ENCODE measurements at regions not wholly inside any gene's neighbourhood (a gene's known extent, or its start where the extent isn't known, plus 50 kb on each side); places are given as distances from the start of the nearest gene placed in this dataset.
A peak's percentile ranks its signal among the peaks of the same experiment; 100 is the strongest.

- Mint-ChIP-seq H3K4me3 (ENCODE audit: low read depth) (no peak overlapping the region), H3K27ac (no peak overlapping the region), H3K9me3 (ENCODE audit: low read depth) (no peaks in the 10 kb centered on the region), H3K4me1 (ENCODE audit: low read depth) (peaks cover 7% of the 10 kb centered on the region), H3K36me3 (ENCODE audit: insufficient read depth) (no peaks in the 10 kb centered on the region), H3K27me3 (peaks cover 15% of the 10 kb centered on the region)
- TF ChIP-seq CTCF (IDR thresholded peaks at IDR 0.05; ENCODE audit: unreplicated experiment) = no peak
- no peak for DNase-seq (ENCODE audit: low spot score, unreplicated experiment)
Measured at GRCh38 chr7:127486654-127487053, 94.1 kb upstream of the ZNF800 start.

GRCh38 chr7:127485482-127485881 is 93.0 kb upstream of the ZNF800 start:
- no peaks in the 10 kb centered on the region for H3K36me3 Mint-ChIP-seq (ENCODE audit: insufficient read depth)
- no peak for TF ChIP-seq CTCF (IDR thresholded peaks at IDR 0.05; ENCODE audit: unreplicated experiment)
- no peak overlapping the region for H3K4me3 Mint-ChIP-seq (ENCODE audit: low read depth)
- H3K9me3 Mint-ChIP-seq (ENCODE audit: low read depth) = no peaks in the 10 kb centered on the region
- H3K27ac Mint-ChIP-seq = no peak overlapping the region
- peaks cover 18% of the 10 kb centered on the region for H3K27me3 Mint-ChIP-seq
- H3K4me1 Mint-ChIP-seq (ENCODE audit: low read depth) = peaks cover 7% of the 10 kb centered on the region
- no peak for DNase-seq (ENCODE audit: low spot score, unreplicated experiment)

GRCh38 chr7:127484954-127485353 is 92.4 kb upstream of the ZNF800 start:
- Mint-ChIP-seq H3K27ac (no peak overlapping the region), H3K9me3 (ENCODE audit: low read depth) (no peaks in the 10 kb centered on the region), H3K36me3 (ENCODE audit: insufficient read depth) (no peaks in the 10 kb centered on the region), H3K4me1 (ENCODE audit: low read depth) (peaks cover 7% of the 10 kb centered on the region), H3K27me3 (peaks cover 18% of the 10 kb centered on the region), H3K4me3 (ENCODE audit: low read depth) (no peak overlapping the region)
- no peak for DNase-seq (ENCODE audit: low spot score, unreplicated experiment)
- TF ChIP-seq CTCF (IDR thresholded peaks at IDR 0.05; ENCODE audit: unreplicated experiment) = no peak

- peaks cover 19% of the 10 kb centered on the region for H3K4me1 Mint-ChIP-seq (ENCODE audit: low read depth)
- no peaks in the 10 kb centered on the region for H3K36me3 Mint-ChIP-seq (ENCODE audit: insufficient read depth)
- DNase-seq (ENCODE audit: low spot score, unreplicated experiment) = no peak
- H3K27ac Mint-ChIP-seq = no peak overlapping the region
- H3K27me3 Mint-ChIP-seq = peaks cover 8% of the 10 kb centered on the region
- no peak overlapping the region for H3K4me3 Mint-ChIP-seq (ENCODE audit: low read depth)
- TF ChIP-seq CTCF (IDR thresholded peaks at IDR 0.05; ENCODE audit: unreplicated experiment) = no peak
- no peaks in the 10 kb centered on the region for H3K9me3 Mint-ChIP-seq (ENCODE audit: low read depth)
Measured at GRCh38 chr7:127478461-127478860, 86.0 kb upstream of the ZNF800 start.

- H3K4me1 Mint-ChIP-seq (ENCODE audit: low read depth) = peaks cover 19% of the 10 kb centered on the region
- H3K36me3 Mint-ChIP-seq (ENCODE audit: insufficient read depth) = no peaks in the 10 kb centered on the region
- no peak for DNase-seq (ENCODE audit: low spot score, unreplicated experiment)
- no peak overlapping the region for H3K27ac Mint-ChIP-seq
- H3K27me3 Mint-ChIP-seq = peaks cover 10% of the 10 kb centered on the region
- no peaks in the 10 kb centered on the region for H3K9me3 Mint-ChIP-seq (ENCODE audit: low read depth)
- TF ChIP-seq CTCF (IDR thresholded peaks at IDR 0.05; ENCODE audit: unreplicated experiment) = peak; percentile 30
- H3K4me3 Mint-ChIP-seq (ENCODE audit: low read depth) = no peak overlapping the region
Measured at GRCh38 chr7:127478024-127478355, 85.5 kb upstream of the ZNF800 start.
